OCI-LY7 (cell line): ENCODE measurements at regions not wholly inside any gene's neighbourhood (a gene's known extent, or its start where the extent isn't known, plus 50 kb on each side); places are given as distances from the start of the nearest gene placed in this dataset.

Source experiments
- BruUV-seq: library from RNA; stranded (reverse); fragments of 400-500 nt; replicated peaks from 2 replicates; lab custom pipeline; 2021; lab: Mats Ljungman, UMichigan
- CTCF ChIA-PET: fragments of 300-600 bp; sonication (Branson Sonifier 250); formaldehyde crosslinking; loops from one replicate; lab custom pipeline; 2022; ENCODE audit warnings: antibody characterized with exemption; ENCODE audit not compliant: unreplicated experiment; lab: Charles Lee
- POLR2A ChIA-PET: fragments of 300-600 bp; sonication (Branson Sonifier 250); formaldehyde crosslinking; loops from one replicate; lab custom pipeline; 2022; ENCODE audit warnings: antibody characterized with exemption; lab: Charles Lee
- DNase-seq: peaks from one replicate; pipeline ENCODE4 v3.0.0-alpha.2; 2015; ENCODE audit warnings: low spot score
- H2AFZ ChIP-seq: fragments of 200-600 bp; sonication (generic), shearing (Covaris generic); 2 replicates; pipeline ENCODE4 v1.6.1; 2014; ENCODE audit warnings: mild to moderate bottlenecking, antibody characterized with exemption, low read length, moderate library complexity
- H3K27ac ChIP-seq: fragments of 200-600 bp; sonication (generic); 2 replicates; pipeline ENCODE4 v1.5.1; 2014; ENCODE audit warnings: mixed run types, low read depth, mild to moderate bottlenecking, moderate library complexity, low read length, inconsistent platforms; ENCODE audit not compliant: poor library complexity, severe bottlenecking
- H3K36me3 ChIP-seq: fragments of 200-600 bp; sonication (generic); 2 replicates; pipeline ENCODE4 v1.6.1; 2014; ENCODE audit warnings: mild to moderate bottlenecking, antibody characterized with exemption, low read length, moderate library complexity, mixed read lengths; ENCODE audit not compliant: insufficient read depth
- H3K4me1 ChIP-seq: fragments of 200-600 bp; sonication (generic); 2 replicates; pipeline ENCODE4 v1.5.1; 2014; ENCODE audit warnings: mild to moderate bottlenecking, low read length; ENCODE audit not compliant: insufficient read depth, poor library complexity, severe bottlenecking
- H3K4me2 ChIP-seq: fragments of 200-600 bp; sonication (generic); 2 replicates; pipeline ENCODE4 v1.6.1; 2014; ENCODE audit warnings: mild to moderate bottlenecking, low read length
- H3K4me3 ChIP-seq: fragments of 200-600 bp; sonication (generic); 2 replicates; pipeline ENCODE4 v1.5.1; 2014; ENCODE audit warnings: mild to moderate bottlenecking, low read depth, low read length; ENCODE audit not compliant: poor library complexity, severe bottlenecking
- H3K79me2 ChIP-seq: fragments of 200-600 bp; sonication (generic); 2 replicates; pipeline ENCODE4 v1.6.1; 2016; ENCODE audit warnings: low read depth, mild to moderate bottlenecking, low read length, moderate library complexity, mixed read lengths; ENCODE audit not compliant: insufficient read depth
- H3K9me2 ChIP-seq: fragments of 200-600 bp; sonication (generic); 2 replicates; pipeline ENCODE4 v1.6.1; 2016; ENCODE audit warnings: mild to moderate bottlenecking, low read length, mixed read lengths; ENCODE audit not compliant: insufficient read depth
- H3K9me3 ChIP-seq: fragments of 200-600 bp; sonication (generic); 2 replicates; pipeline ENCODE4 v1.6.1; 2014; ENCODE audit warnings: mild to moderate bottlenecking, mixed run types, low read length, mixed read lengths
- H4K20me1 ChIP-seq: fragments of 200-600 bp; sonication (generic); 2 replicates; pipeline ENCODE4 v1.6.1; 2014; ENCODE audit warnings: mild to moderate bottlenecking, antibody characterized with exemption, low read length, moderate library complexity, mixed read lengths; ENCODE audit not compliant: insufficient read depth
- EZH2phosphoT487 ChIP-seq: fragments of 200-600 bp; sonication (generic); IDR thresholded peaks from 2 replicates; pipeline ENCODE4 v1.6.1; 2018; ENCODE audit warnings: low read depth, borderline replicate concordance, mild to moderate bottlenecking, mixed run types, antibody characterized with exemption, low read length, moderate library complexity, mixed read lengths
- intact Hi-C: fragments of 100-400 bp; cut with micrococcal nuclease; formaldehyde crosslinking; loops from one replicate; pipeline ENCODE4 v1.10.0; 2022; ENCODE audit not compliant: unreplicated experiment
- TF ChIP-seq, protein P1 (sequence below): fragments of 200-600 bp; sonication (generic); conservative IDR thresholded peaks from 2 replicates; pipeline ENCODE4 v1.5.1; 2014; ENCODE audit warnings: mild to moderate bottlenecking, antibody characterized with exemption, low read length, moderate library complexity, mixed read lengths

GRCh38 chr22:48850658-48851287, 976.9 kb downstream of the BRD1 start:
- H3K4me2 ChIP-seq = no peak overlapping the region
- no peak for TF ChIP-seq EZH2phosphoT487
- TF ChIP-seq, protein P1, sequence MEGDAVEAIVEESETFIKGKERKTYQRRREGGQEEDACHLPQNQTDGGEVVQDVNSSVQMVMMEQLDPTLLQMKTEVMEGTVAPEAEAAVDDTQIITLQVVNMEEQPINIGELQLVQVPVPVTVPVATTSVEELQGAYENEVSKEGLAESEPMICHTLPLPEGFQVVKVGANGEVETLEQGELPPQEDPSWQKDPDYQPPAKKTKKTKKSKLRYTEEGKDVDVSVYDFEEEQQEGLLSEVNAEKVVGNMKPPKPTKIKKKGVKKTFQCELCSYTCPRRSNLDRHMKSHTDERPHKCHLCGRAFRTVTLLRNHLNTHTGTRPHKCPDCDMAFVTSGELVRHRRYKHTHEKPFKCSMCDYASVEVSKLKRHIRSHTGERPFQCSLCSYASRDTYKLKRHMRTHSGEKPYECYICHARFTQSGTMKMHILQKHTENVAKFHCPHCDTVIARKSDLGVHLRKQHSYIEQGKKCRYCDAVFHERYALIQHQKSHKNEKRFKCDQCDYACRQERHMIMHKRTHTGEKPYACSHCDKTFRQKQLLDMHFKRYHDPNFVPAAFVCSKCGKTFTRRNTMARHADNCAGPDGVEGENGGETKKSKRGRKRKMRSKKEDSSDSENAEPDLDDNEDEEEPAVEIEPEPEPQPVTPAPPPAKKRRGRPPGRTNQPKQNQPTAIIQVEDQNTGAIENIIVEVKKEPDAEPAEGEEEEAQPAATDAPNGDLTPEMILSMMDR = no peak
- H3K27ac ChIP-seq = no peak overlapping the region
- H3K36me3 ChIP-seq = no peaks in the 10 kb centered on the region
- no peaks in the 10 kb centered on the region for H3K4me1 ChIP-seq
- POLR2A ChIA-PET = no interaction called here
- no peak for DNase-seq
- H2AFZ ChIP-seq = no peak overlapping the region
- no peak overlapping the region for H3K4me3 ChIP-seq
- intact Hi-C loops = no loop called here
- BruUV-seq = no TSS peak
- CTCF ChIA-PET = no interaction called here
- no peaks in the 10 kb centered on the region for H4K20me1 ChIP-seq
- H3K9me3 ChIP-seq = no peaks in the 10 kb centered on the region
- H3K79me2 ChIP-seq = no peaks in the 10 kb centered on the region
- H3K9me2 ChIP-seq = no peaks in the 10 kb centered on the region

GRCh38 chr22:48849963-48850657, 977.6 kb downstream of the BRD1 start:
- no peaks in the 10 kb centered on the region for H3K9me3 ChIP-seq
- no TSS peak for BruUV-seq

More at GRCh38 chr22:48849963-48850657, 977.6 kb downstream of the BRD1 start:
- POLR2A ChIA-PET = no interaction called here
- no peak overlapping the region for H3K27ac ChIP-seq
- H4K20me1 ChIP-seq = no peaks in the 10 kb centered on the region
- no peak overlapping the region for H2AFZ ChIP-seq
- H3K9me2 ChIP-seq = no peaks in the 10 kb centered on the region
- TF ChIP-seq, protein P1 = no peak
- TF ChIP-seq EZH2phosphoT487 = no peak
- intact Hi-C loops = no loop called here
- DNase-seq = no peak
- H3K4me3 ChIP-seq = no peak overlapping the region
- H3K79me2 ChIP-seq = no peaks in the 10 kb centered on the region
- no peak overlapping the region for H3K4me2 ChIP-seq
- no peaks in the 10 kb centered on the region for H3K4me1 ChIP-seq
- H3K36me3 ChIP-seq = no peaks in the 10 kb centered on the region
- CTCF ChIA-PET = no interaction called here
